Keratinocyte (primary cell): ENCODE measurements at regions not wholly inside any gene's neighbourhood (a gene's known extent, or its start where the extent isn't known, plus 50 kb on each side); places are given as distances from the start of the nearest gene placed in this dataset.

ENCODE experiments used
- CTCF ChIP-seq, 3 experiments: IDR thresholded peaks in 1 of 3; conservative IDR thresholded peaks in 1 of 3; optimal IDR thresholded peaks in 1 of 3; 2 replicates in 2 of 3; 3 replicates in 1 of 3; pipeline versions ENCODE3 to v1.5.1; 2011; ENCODE audit warnings: low read length in 3 of 3, mild to moderate bottlenecking in 3 of 3, moderate library complexity in 2 of 3, control low read depth in 1 of 3, inconsistent platforms in 1 of 3; ENCODE audit not compliant: insufficient read depth in 2 of 3; ENCODE audit errors: extremely low read depth in 1 of 3
- EZH2 ChIP-seq: IDR thresholded peaks from one replicate; pipeline ENCODE4 v1.6.1; 2012; ENCODE audit warnings: inconsistent platforms, mild to moderate bottlenecking, low read length, moderate library complexity

DNA sequence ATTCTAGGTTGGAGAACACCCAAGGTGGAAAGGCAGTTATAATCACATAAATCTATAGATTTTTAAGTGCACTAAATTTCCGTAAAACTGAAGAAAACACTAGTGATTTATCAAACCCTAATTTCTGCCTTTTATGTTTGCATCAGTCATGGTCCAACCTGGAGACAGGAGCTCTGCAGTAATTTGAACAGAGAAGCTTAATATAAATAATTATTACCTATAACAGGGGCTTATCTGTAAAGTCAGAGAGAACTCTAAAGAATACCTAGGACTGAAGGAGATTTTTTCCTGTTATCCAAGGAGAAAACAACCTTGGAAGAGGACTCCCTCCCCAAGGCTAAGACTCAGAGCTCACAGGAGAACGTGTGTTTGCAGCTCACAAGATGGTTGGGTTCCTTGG is 95.1 kb downstream of the MPP7 start:
- no peak for TF ChIP-seq CTCF (optimal IDR thresholded peaks at IDR 0.05 in 1 of 3, IDR thresholded peaks at IDR 0.05 in 1 of 3, conservative IDR thresholded peaks at IDR 0.05 in 1 of 3; ENCODE audit: extremely low read depth in 1 of 3, insufficient read depth in 2 of 3, low read length in 3 of 3)
- TF ChIP-seq EZH2: no peak
